GM12878 (cell line): ENCODE measurements at regions not wholly inside any gene's neighbourhood (a gene's known extent, or its start where the extent isn't known, plus 50 kb on each side); places are given as distances from the start of the nearest gene placed in this dataset.

Experiments
- ATAC-seq: fragments of 200-7000 bp; cut with Tn5 transposase; 3 replicates; pipeline ENCODE4 v1.9.1; 2020; ENCODE audit warnings: mild to moderate bottlenecking, moderate library complexity
- BruUV-seq: library from RNA; stranded (reverse); fragments of 400-500 nt; replicated peaks from 2 replicates; lab custom pipeline; 2021; lab: Mats Ljungman, UMichigan
- CTCF ChIA-PET: fragments of 300-600 bp; sonication (Branson Sonifier 250); formaldehyde crosslinking; extraction: SDS; loops from one replicate; lab custom pipeline; 2021; ENCODE audit warnings: inconsistent platforms; lab: Yijun Ruan, JAX
- POLR2A ChIA-PET: fragments of 350-600 bp; formaldehyde crosslinking; extraction: SDS; loops from one replicate; lab custom pipeline; 2021; ENCODE audit warnings: inconsistent platforms; lab: Charles Lee
- RAD21 ChIA-PET: fragments of 300-600 bp; sonication (Branson Sonifier 250); formaldehyde crosslinking; loops from one replicate; lab custom pipeline; 2023; ENCODE audit warnings: antibody characterized with exemption; ENCODE audit not compliant: unreplicated experiment; lab: Charles Lee
- SMC1A ChIA-PET: fragments of 300-600 bp; sonication (Branson Sonifier 250); formaldehyde crosslinking; loops from one replicate; lab custom pipeline; 2023; ENCODE audit not compliant: unreplicated experiment, uncharacterized antibody; lab: Charles Lee
- DNase-seq: peaks from one replicate; pipeline ENCODE4 v3.0.0-alpha.2; 2011; ENCODE audit warnings: low read depth, low spot score
- FAIRE-seq: peaks from 3 replicates; lab custom pipeline; 2011; peaks lifted over from hg19 to GRCh38; lab: Jason Lieb, UNC
- H2AFZ ChIP-seq: 2 replicates; pipeline ENCODE4 v1.6.0; 2011; ENCODE audit warnings: low read depth, low read length, control low read depth; ENCODE audit not compliant: control insufficient read depth
- H3K27ac ChIP-seq: 2 replicates; pipeline ENCODE4 v1.5.1; 2011; ENCODE audit warnings: control low read depth; ENCODE audit not compliant: control insufficient read depth, insufficient read depth
- H3K27me3 ChIP-seq, 2 experiments: replicated peaks in 1 of 2; 2 replicates each; pipeline versions ENCODE4 v1.6.0 to v1.6.1; 2011; ENCODE audit warnings: low read length in 1 of 2; ENCODE audit not compliant: control insufficient read depth in 2 of 2, insufficient read depth in 2 of 2
- H3K36me3 ChIP-seq, 2 experiments: 2 replicates each; pipeline ENCODE4 v1.5.1; 2011; ENCODE audit warnings: low read length in 1 of 2; ENCODE audit not compliant: control insufficient read depth in 2 of 2, insufficient read depth in 2 of 2
- H3K4me1 ChIP-seq: 2 replicates; pipeline ENCODE4 v1.6.1; 2011; ENCODE audit warnings: mild to moderate bottlenecking, low read length, moderate library complexity, mixed read lengths; ENCODE audit not compliant: control insufficient read depth, insufficient read depth
- H3K4me2 ChIP-seq: 2 replicates; pipeline ENCODE4 v1.6.0; 2011; ENCODE audit warnings: control low read depth; ENCODE audit not compliant: control insufficient read depth, insufficient read depth
- H3K4me3 ChIP-seq: fragments of 200-600 bp; sonication (generic); 2 replicates; pipeline ENCODE4 v1.5.1; 2016
- H3K79me2 ChIP-seq: 2 replicates; pipeline ENCODE4 v1.6.0; 2011; ENCODE audit warnings: low read length; ENCODE audit not compliant: control insufficient read depth, insufficient read depth
- H3K9ac ChIP-seq: 2 replicates; pipeline ENCODE4 v1.8.0; 2011; ENCODE audit warnings: low read length, control low read depth, mixed read lengths; ENCODE audit not compliant: control insufficient read depth, insufficient read depth
- H3K9me3 ChIP-seq: replicated peaks from 3 replicates; pipeline ENCODE4 v1.5.1; 2011; ENCODE audit warnings: mild to moderate bottlenecking, low read length; ENCODE audit not compliant: control insufficient read depth, insufficient read depth
- H4K20me1 ChIP-seq: 2 replicates; pipeline ENCODE4 v1.6.0; 2011; ENCODE audit not compliant: control insufficient read depth, insufficient read depth
- ATF7 ChIP-seq: fragments of 450-650 bp; IDR thresholded peaks from 2 replicates; pipeline ENCODE4 v1.6.1; 2016; ENCODE audit warnings: low read depth, mild to moderate bottlenecking
- CBFB ChIP-seq: IDR thresholded peaks from 2 replicates; pipeline ENCODE4 v1.6.1; 2016; ENCODE audit warnings: antibody characterized with exemption, low read depth
- KDM1A ChIP-seq: fragments of 200-600 bp; sonication (generic); IDR thresholded peaks from 2 replicates; pipeline ENCODE4 v1.6.1; 2016; ENCODE audit warnings: borderline replicate concordance
- TCF3 ChIP-seq: IDR thresholded peaks from 2 replicates; pipeline ENCODE4 v1.6.1; 2012; ENCODE audit warnings: low read depth, mild to moderate bottlenecking, low read length, borderline replicate concordance; ENCODE audit not compliant: insufficient read depth
- ZNF207 ChIP-seq: fragments of 450-650 bp; IDR thresholded peaks from 2 replicates; pipeline ENCODE4 v1.6.1; 2014; ENCODE audit warnings: antibody characterized with exemption, mild to moderate bottlenecking, borderline replicate concordance
- ZNF217 ChIP-seq: fragments of 450-650 bp; IDR thresholded peaks from 2 replicates; pipeline ENCODE4 v1.6.1; 2017; ENCODE audit warnings: antibody characterized with exemption, mild to moderate bottlenecking
- WGBS: methylation state at CpG from one replicate; pipeline ENCODE4 v1.1.6; 2016; ENCODE audit warnings: low lambda C conversion rate; ENCODE audit not compliant: insufficient replicate concordance, insufficient coverage; ENCODE audit errors: missing lambda C conversion rate; 5-methylcytosine and 5-hydroxymethylcytosine counted together
- in situ Hi-C: fragments of 300-500 bp; cut with MboI; formaldehyde crosslinking; loops from 9 replicates; pipeline ENCODE4 v1.14.3; 2018; ENCODE audit warnings: mixed read lengths
- intact Hi-C: fragments of 100-400 bp; cut with micrococcal nuclease; formaldehyde crosslinking; loops from one replicate; pipeline ENCODE4 v1.14.2; 2022; ENCODE audit not compliant: unreplicated experiment
- TF ChIP-seq, protein P1 (sequence below): fragments of 450-650 bp; formaldehyde crosslinking; IDR thresholded peaks from 2 replicates; pipeline ENCODE4 v1.4.0; 2020; ENCODE audit warnings: mild to moderate bottlenecking, moderate library complexity

DNA sequence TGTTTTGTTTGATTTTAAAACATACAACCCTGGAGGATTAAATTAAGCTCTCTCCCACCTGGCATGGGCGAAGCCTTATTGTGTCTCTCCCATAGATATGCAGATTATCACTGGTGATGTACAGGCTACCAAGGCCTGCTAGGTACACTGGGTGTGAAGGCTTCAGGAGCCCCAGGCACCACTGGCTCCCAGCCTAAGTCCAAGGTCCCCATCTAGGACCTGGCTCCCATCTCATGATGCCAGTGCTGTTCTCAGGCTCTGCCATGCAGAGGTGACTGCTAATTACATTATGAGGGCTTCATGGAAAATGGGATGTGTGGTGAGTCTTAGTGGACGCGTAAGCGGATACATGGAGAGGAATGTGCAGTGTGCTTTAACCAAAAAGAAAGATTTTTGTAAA is 201.2 kb upstream of the KLHL29 start:
- Histone ChIP-seq H3K4me1 (no peaks in the 10 kb centered on the region), H3K79me2 (no peaks in the 10 kb centered on the region), H3K27ac (no peak overlapping the region), H3K4me2 (no peak overlapping the region), H3K27me3 (no peaks in the 10 kb centered on the region), H3K4me3 (no peak overlapping the region), H3K36me3 (no peaks in the 10 kb centered on the region), H4K20me1 (no peaks in the 10 kb centered on the region), H3K9me3 (no peaks in the 10 kb centered on the region), H3K9ac (no peak overlapping the region), H2AFZ (no peak overlapping the region)
- in situ Hi-C loops (no loop called here), intact Hi-C loops (no loop called here)
- FAIRE-seq (no peak), ATAC-seq (no peak), DNase-seq (no peak)
- ChIA-PET RAD21 (no interaction called here), CTCF (no interaction called here), POLR2A (no interaction called here), SMC1A (no interaction called here)
- WGBS = 73% methylated on average over 4 of the region's 4 CpGs
- no TSS peak for BruUV-seq
- TF ChIP-seq, protein P1, sequence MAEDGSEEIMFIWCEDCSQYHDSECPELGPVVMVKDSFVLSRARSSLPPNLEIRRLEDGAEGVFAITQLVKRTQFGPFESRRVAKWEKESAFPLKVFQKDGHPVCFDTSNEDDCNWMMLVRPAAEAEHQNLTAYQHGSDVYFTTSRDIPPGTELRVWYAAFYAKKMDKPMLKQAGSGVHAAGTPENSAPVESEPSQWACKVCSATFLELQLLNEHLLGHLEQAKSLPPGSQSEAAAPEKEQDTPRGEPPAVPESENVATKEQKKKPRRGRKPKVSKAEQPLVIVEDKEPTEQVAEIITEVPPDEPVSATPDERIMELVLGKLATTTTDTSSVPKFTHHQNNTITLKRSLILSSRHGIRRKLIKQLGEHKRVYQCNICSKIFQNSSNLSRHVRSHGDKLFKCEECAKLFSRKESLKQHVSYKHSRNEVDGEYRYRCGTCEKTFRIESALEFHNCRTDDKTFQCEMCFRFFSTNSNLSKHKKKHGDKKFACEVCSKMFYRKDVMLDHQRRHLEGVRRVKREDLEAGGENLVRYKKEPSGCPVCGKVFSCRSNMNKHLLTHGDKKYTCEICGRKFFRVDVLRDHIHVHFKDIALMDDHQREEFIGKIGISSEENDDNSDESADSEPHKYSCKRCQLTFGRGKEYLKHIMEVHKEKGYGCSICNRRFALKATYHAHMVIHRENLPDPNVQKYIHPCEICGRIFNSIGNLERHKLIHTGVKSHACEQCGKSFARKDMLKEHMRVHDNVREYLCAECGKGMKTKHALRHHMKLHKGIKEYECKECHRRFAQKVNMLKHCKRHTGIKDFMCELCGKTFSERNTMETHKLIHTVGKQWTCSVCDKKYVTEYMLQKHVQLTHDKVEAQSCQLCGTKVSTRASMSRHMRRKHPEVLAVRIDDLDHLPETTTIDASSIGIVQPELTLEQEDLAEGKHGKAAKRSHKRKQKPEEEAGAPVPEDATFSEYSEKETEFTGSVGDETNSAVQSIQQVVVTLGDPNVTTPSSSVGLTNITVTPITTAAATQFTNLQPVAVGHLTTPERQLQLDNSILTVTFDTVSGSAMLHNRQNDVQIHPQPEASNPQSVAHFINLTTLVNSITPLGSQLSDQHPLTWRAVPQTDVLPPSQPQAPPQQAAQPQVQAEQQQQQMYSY (CRISPR knock-in tag) = no peak
- TF ChIP-seq KDM1A = no peak
- TF ChIP-seq TCF3 = no peak
- TF ChIP-seq ZNF207 = no peak
- TF ChIP-seq ZNF217 = no peak
- no peak for TF ChIP-seq CBFB
- TF ChIP-seq ATF7 = no peak
